Cardiac muscle cell (in vitro differentiated cells and primary cell): ENCODE measurements at regions not wholly inside any gene's neighbourhood (a gene's known extent, or its start where the extent isn't known, plus 50 kb on each side); places are given as distances from the start of the nearest gene placed in this dataset.

ENCODE experiments used
- DNase-seq, 2 donors: peaks; one replicate each; pipeline versions ENCODE4 v3.0.0 to v3.0.0-alpha.2; 2010 to 2017; ENCODE audit warnings: low read depth in 1 of 2, low spot score in 1 of 2
- H3K27ac ChIP-seq: fragments of 200-600 bp; sonication (generic); 2 replicates; pipeline ENCODE4 v1.5.1; 2016
- H3K27me3 ChIP-seq: fragments of 200-600 bp; sonication (generic); 2 replicates; pipeline ENCODE4 v1.6.0; 2016; ENCODE audit warnings: control low read depth
- H3K36me3 ChIP-seq: fragments of 200-600 bp; sonication (generic); 2 replicates; pipeline ENCODE4 v1.5.1; 2016; ENCODE audit warnings: control low read depth
- H3K4me1 ChIP-seq: fragments of 200-600 bp; sonication (generic); 2 replicates; pipeline ENCODE4 v1.8.1; 2017; ENCODE audit warnings: low read depth, mild to moderate bottlenecking, mixed run types
- H3K4me3 ChIP-seq: fragments of 200-600 bp; sonication (generic); 2 replicates; pipeline ENCODE4 v1.5.1; 2016; ENCODE audit warnings: mild to moderate bottlenecking
- H3K9me3 ChIP-seq: fragments of 200-600 bp; sonication (generic); 2 replicates; pipeline ENCODE4 v1.5.1; 2017; ENCODE audit warnings: low read depth, mild to moderate bottlenecking, control low read depth
- TF ChIP-seq, protein P1 (sequence below): IDR thresholded peaks from 2 replicates; pipeline ENCODE4 v1.5.1; 2012; ENCODE audit warnings: low read depth, mild to moderate bottlenecking, low read length

DNA sequence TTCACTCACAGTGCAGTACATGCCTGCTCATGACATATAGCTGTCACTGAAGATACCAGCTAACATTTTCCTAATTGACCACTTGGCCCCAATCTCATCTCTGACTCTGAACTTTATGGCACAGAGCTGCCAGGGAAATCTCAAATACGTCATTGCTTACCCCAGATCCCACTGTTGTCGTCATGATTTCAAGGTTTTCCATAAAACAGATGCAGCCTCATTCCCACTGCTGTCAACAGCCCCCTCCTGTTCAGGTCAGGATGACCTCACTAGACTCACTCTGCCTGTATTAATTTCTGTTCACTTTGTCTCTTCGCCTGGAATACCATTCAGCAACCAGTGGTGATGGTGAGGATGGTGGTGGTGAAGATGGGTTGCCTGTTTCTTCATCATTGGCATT lies 262.6 kb upstream of the TPM1 start:
- Histone ChIP-seq H3K9me3 (no peaks in the 10 kb centered on the region), H3K36me3 (no peaks in the 10 kb centered on the region), H3K4me1 (peaks cover 49% of the 10 kb centered on the region), H3K4me3 (no peak overlapping the region), H3K27ac (no peak overlapping the region), H3K27me3 (no peaks in the 10 kb centered on the region)
- TF ChIP-seq, protein P1, sequence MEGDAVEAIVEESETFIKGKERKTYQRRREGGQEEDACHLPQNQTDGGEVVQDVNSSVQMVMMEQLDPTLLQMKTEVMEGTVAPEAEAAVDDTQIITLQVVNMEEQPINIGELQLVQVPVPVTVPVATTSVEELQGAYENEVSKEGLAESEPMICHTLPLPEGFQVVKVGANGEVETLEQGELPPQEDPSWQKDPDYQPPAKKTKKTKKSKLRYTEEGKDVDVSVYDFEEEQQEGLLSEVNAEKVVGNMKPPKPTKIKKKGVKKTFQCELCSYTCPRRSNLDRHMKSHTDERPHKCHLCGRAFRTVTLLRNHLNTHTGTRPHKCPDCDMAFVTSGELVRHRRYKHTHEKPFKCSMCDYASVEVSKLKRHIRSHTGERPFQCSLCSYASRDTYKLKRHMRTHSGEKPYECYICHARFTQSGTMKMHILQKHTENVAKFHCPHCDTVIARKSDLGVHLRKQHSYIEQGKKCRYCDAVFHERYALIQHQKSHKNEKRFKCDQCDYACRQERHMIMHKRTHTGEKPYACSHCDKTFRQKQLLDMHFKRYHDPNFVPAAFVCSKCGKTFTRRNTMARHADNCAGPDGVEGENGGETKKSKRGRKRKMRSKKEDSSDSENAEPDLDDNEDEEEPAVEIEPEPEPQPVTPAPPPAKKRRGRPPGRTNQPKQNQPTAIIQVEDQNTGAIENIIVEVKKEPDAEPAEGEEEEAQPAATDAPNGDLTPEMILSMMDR, result no peak
- DNase-seq, result no peak

DNA sequence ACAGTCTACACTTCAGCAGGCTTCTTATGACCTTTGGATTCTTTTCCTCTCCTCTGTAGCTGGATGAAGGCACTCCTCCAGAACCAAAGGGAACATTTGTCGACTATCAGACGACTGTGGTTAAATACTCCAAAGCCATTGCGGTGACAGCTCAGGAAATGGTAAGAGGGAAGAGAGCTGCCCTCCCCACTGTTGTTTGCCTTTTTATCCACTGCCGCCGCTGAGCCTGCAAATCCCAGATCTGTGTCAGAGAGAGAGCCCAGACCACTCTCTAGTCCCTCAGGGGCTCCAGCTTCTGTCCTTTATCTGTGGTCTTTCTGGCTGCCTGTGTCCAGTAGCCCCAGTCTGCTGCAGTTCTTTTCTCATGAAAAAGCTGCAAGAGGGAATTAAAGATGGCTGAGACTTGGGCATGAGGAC lies 261.5 kb upstream of the TPM1 start:
- Histone ChIP-seq H3K27me3 (no peaks in the 10 kb centered on the region), H3K27ac (peak overlapping the region; percentile 49)
- peak; percentile 69 to 85 for DNase-seq

DNA sequence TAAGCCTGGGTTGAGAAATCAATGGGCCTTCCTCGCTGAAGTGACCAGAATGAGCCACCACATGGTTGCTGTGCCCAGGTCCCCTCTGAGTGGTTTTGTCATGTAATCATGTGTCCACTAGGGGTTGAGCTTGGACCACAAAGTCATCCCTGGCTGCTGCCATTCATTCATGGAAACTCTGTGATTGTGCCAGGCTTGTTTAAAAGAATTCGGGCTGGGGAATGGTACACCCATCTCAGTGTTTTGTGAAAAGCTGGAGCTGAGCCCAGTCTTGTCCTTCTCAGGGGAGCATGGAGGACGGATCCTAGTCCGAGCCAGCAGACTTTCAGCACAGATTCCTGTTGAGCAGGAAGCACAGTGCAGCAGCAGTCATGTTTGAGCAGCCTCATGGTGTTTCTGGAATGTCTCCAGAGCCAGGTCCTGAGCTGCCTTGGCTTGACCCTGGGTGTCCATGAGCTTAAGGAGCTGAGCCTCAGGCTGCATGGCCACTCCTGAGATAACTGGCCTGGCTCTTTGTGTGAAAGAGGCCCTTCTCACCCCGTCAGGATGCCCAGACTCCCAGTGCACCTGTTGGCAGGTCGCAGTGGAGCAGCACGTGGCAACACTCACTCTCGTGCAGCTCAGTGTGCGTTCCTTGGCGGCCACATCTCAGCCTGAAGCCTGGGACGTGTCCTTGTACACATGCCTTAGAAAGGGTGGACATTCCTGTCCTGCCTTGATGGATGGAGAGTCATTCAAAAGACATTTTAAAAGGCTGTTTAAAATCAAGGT lies 260.3 kb upstream of the TPM1 start:
- TF ChIP-seq, protein P1, result peak; percentile 73
- H3K9me3 ChIP-seq, result no peaks in the 10 kb centered on the region
- H3K27me3 ChIP-seq, result no peaks in the 10 kb centered on the region
- H3K4me1 ChIP-seq, result peaks cover 61% of the 10 kb centered on the region
- H3K27ac ChIP-seq, result peak overlapping the region; percentile 52
- no peaks in the 10 kb centered on the region for H3K36me3 ChIP-seq
- peak; percentile 85 to 97 for DNase-seq
- H3K4me3 ChIP-seq, result no peak overlapping the region

More for the DNA sequence above, 261.5 kb upstream of the TPM1 start:
- TF ChIP-seq, protein P1, result no peak
- Histone ChIP-seq H3K4me3 (no peak overlapping the region), H3K9me3 (no peaks in the 10 kb centered on the region), H3K36me3 (no peaks in the 10 kb centered on the region), H3K4me1 (peaks cover 54% of the 10 kb centered on the region)

DNA sequence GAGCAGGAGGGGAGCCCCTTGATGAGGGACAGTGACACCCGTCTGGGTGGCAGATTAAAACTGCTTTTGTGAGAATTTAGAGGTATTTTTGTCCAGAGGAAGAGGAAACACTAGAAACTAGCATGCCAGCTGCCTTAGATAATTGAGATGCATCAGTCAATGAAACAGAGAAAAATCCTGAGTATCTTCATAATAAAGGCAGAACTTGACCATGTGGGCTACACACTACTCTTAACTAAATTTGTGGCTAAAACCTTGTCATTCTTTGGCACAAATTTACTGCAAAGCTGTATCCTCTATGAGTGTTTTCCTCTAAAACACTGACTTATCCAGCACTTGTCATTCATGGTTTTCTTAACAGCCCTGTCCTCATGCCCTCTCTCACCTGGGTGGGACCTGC lies 259.7 kb upstream of the TPM1 start:
- Histone ChIP-seq H3K27me3 (no peaks in the 10 kb centered on the region), H3K4me3 (no peak overlapping the region), H3K36me3 (no peaks in the 10 kb centered on the region), H3K4me1 (peaks cover 61% of the 10 kb centered on the region), H3K9me3 (no peaks in the 10 kb centered on the region), H3K27ac (peak overlapping the region; percentile 52)
- TF ChIP-seq, protein P1, result no peak
- no peak for DNase-seq

DNA sequence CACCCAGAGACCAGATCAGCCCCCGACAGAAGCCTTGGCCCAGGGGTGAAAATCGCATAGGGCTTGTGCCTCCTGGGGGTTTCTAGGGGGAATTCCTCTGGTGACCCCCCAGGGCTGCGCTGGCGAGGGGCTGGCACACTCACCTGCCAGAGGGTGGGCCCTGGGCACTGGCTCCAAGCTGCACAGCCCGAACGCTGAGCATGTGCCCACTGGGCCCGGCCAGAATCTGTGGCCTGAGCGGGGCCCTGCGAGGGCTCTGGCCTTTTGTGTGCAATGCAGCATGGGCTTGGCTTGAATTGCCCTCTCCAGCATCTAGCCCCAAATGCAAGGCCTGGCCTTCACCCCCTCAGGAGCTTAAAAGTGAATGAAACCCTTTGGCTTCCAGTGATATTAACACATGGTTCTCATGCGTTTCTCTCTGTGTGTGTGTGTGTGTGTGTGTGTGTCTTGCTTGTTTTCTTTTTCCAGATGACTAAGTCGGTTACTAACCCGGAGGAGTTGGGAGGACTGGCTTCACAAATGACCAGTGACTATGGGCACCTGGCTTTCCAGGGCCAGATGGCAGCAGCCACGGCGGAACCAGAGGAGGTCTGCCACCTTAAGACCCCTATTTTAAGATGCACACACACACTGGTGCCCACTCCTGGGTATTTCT lies 259.1 kb upstream of the TPM1 start:
- Histone ChIP-seq H3K9me3 (no peaks in the 10 kb centered on the region), H3K27me3 (no peaks in the 10 kb centered on the region), H3K27ac (no peak overlapping the region), H3K4me3 (no peak overlapping the region), H3K36me3 (no peaks in the 10 kb centered on the region), H3K4me1 (peaks cover 61% of the 10 kb centered on the region)
- DNase-seq, result peak in 1 of 2 donors; percentile 61
- TF ChIP-seq, protein P1, result no peak
